ENCODE measurements at regions not wholly inside any gene's neighbourhood (a gene's known extent, or its start where the extent isn't known, plus 50 kb on each side); places are given as distances from the start of the nearest gene placed in this dataset.

GRCh38 chr1:184289825-184290550 lies 96.8 kb upstream of the C1orf21 start:
- H2AFZ ChIP-seq (ENCODE audit: low read depth, low read length) = no peak overlapping the region
- H3K36me3 ChIP-seq (ENCODE audit: insufficient read depth, low read length) = no peaks in the 10 kb centered on the region
- H3K9me3 ChIP-seq (ENCODE audit: low read length) = no peaks in the 10 kb centered on the region
- no peaks in the 10 kb centered on the region for H3K9me2 ChIP-seq (ENCODE audit: insufficient read depth, low read length)
- H3K79me2 ChIP-seq (replicated peaks; ENCODE audit: insufficient read depth, low read length) = no peaks in the 10 kb centered on the region
- no peaks in the 10 kb centered on the region for H3K27me3 ChIP-seq (ENCODE audit: insufficient read depth, low read depth, low read length)
- TF ChIP-seq, protein P1, sequence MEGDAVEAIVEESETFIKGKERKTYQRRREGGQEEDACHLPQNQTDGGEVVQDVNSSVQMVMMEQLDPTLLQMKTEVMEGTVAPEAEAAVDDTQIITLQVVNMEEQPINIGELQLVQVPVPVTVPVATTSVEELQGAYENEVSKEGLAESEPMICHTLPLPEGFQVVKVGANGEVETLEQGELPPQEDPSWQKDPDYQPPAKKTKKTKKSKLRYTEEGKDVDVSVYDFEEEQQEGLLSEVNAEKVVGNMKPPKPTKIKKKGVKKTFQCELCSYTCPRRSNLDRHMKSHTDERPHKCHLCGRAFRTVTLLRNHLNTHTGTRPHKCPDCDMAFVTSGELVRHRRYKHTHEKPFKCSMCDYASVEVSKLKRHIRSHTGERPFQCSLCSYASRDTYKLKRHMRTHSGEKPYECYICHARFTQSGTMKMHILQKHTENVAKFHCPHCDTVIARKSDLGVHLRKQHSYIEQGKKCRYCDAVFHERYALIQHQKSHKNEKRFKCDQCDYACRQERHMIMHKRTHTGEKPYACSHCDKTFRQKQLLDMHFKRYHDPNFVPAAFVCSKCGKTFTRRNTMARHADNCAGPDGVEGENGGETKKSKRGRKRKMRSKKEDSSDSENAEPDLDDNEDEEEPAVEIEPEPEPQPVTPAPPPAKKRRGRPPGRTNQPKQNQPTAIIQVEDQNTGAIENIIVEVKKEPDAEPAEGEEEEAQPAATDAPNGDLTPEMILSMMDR (IDR thresholded peaks at IDR 0.05; ENCODE audit: poor library complexity, severe bottlenecking) = no peak
- TF ChIP-seq RAD21 (conservative IDR thresholded peaks at IDR 0.05) = no peak
- TF ChIP-seq SMC3 (conservative IDR thresholded peaks at IDR 0.05; ENCODE audit: poor library complexity) = no peak
- TF ChIP-seq, protein P2, sequence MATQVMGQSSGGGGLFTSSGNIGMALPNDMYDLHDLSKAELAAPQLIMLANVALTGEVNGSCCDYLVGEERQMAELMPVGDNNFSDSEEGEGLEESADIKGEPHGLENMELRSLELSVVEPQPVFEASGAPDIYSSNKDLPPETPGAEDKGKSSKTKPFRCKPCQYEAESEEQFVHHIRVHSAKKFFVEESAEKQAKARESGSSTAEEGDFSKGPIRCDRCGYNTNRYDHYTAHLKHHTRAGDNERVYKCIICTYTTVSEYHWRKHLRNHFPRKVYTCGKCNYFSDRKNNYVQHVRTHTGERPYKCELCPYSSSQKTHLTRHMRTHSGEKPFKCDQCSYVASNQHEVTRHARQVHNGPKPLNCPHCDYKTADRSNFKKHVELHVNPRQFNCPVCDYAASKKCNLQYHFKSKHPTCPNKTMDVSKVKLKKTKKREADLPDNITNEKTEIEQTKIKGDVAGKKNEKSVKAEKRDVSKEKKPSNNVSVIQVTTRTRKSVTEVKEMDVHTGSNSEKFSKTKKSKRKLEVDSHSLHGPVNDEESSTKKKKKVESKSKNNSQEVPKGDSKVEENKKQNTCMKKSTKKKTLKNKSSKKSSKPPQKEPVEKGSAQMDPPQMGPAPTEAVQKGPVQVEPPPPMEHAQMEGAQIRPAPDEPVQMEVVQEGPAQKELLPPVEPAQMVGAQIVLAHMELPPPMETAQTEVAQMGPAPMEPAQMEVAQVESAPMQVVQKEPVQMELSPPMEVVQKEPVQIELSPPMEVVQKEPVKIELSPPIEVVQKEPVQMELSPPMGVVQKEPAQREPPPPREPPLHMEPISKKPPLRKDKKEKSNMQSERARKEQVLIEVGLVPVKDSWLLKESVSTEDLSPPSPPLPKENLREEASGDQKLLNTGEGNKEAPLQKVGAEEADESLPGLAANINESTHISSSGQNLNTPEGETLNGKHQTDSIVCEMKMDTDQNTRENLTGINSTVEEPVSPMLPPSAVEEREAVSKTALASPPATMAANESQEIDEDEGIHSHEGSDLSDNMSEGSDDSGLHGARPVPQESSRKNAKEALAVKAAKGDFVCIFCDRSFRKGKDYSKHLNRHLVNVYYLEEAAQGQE (IDR thresholded peaks at IDR 0.05; ENCODE audit: borderline replicate concordance) = no peak
- TF ChIP-seq POLR2AphosphoS5 (IDR thresholded peaks at IDR 0.05) = no peak
- no peak for TF ChIP-seq TAF1 (IDR thresholded peaks at IDR 0.05; ENCODE audit: low read depth)
- no peak for TF ChIP-seq MXI1 (conservative IDR thresholded peaks at IDR 0.05; ENCODE audit: poor library complexity, severe bottlenecking)
- TF ChIP-seq EP300 (conservative IDR thresholded peaks at IDR 0.05; ENCODE audit: poor library complexity, severe bottlenecking) = no peak
- TF ChIP-seq EZH2 (IDR thresholded peaks at IDR 0.05; ENCODE audit: borderline replicate concordance, insufficient read depth, low read length, poor library complexity, severe bottlenecking) = no peak
- no peak overlapping the region for H3K27ac ChIP-seq (ENCODE audit: low read length)
- H3F3A ChIP-seq (ENCODE audit: insufficient read depth, low read length, poor library complexity, severe bottlenecking) = no peaks in the 10 kb centered on the region
- no peak overlapping the region for H3K9ac ChIP-seq (ENCODE audit: low read length)
- no peaks in the 10 kb centered on the region for H4K20me1 ChIP-seq (ENCODE audit: insufficient read depth)
- no peak overlapping the region for H3K4me2 ChIP-seq (ENCODE audit: low read length)
- no peak overlapping the region for H3K4me3 ChIP-seq (ENCODE audit: low read length)

- Histone ChIP-seq H3K9me3 (ENCODE audit: low read length) (no peaks in the 10 kb centered on the region), H3K79me2 (replicated peaks; ENCODE audit: insufficient read depth, low read length) (no peaks in the 10 kb centered on the region), H3F3A (ENCODE audit: insufficient read depth, low read length, poor library complexity, severe bottlenecking) (no peaks in the 10 kb centered on the region), H3K27ac (ENCODE audit: low read length) (no peak overlapping the region), H4K20me1 (ENCODE audit: insufficient read depth) (no peaks in the 10 kb centered on the region), H3K4me2 (ENCODE audit: low read length) (no peak overlapping the region), H3K9ac (ENCODE audit: low read length) (no peak overlapping the region), H3K4me3 (ENCODE audit: low read length) (no peak overlapping the region), H3K27me3 (ENCODE audit: insufficient read depth, low read depth, low read length) (no peaks in the 10 kb centered on the region), H3K9me2 (ENCODE audit: insufficient read depth, low read length) (no peaks in the 10 kb centered on the region), H3K36me3 (ENCODE audit: insufficient read depth, low read length) (no peaks in the 10 kb centered on the region), H2AFZ (ENCODE audit: low read depth, low read length) (no peak overlapping the region)
- TF ChIP-seq, protein P1 (IDR thresholded peaks at IDR 0.05; ENCODE audit: poor library complexity, severe bottlenecking) = no peak
- TF ChIP-seq SMC3 (conservative IDR thresholded peaks at IDR 0.05; ENCODE audit: poor library complexity) (no peak), EZH2 (IDR thresholded peaks at IDR 0.05; ENCODE audit: borderline replicate concordance, insufficient read depth, low read length, poor library complexity, severe bottlenecking) (no peak), TAF1 (IDR thresholded peaks at IDR 0.05; ENCODE audit: low read depth) (no peak), RAD21 (conservative IDR thresholded peaks at IDR 0.05) (no peak), POLR2AphosphoS5 (IDR thresholded peaks at IDR 0.05) (no peak), MXI1 (conservative IDR thresholded peaks at IDR 0.05; ENCODE audit: poor library complexity, severe bottlenecking) (no peak), EP300 (conservative IDR thresholded peaks at IDR 0.05; ENCODE audit: poor library complexity, severe bottlenecking) (no peak)
- TF ChIP-seq, protein P2 (IDR thresholded peaks at IDR 0.05; ENCODE audit: borderline replicate concordance) = no peak
Measured at GRCh38 chr1:184291701-184292100, 95.1 kb upstream of the C1orf21 start.

All from neural cell (in vitro differentiated cells).